Tibial artery (tissue), 4 donors: ENCODE measurements at regions not wholly inside any gene's neighbourhood (a gene's known extent, or its start where the extent isn't known, plus 50 kb on each side); places are given as distances from the start of the nearest gene placed in this dataset.

ENCODE experiments used
- DNase-seq, 2 donors: peaks; one replicate each; pipeline ENCODE4 v3.0.0-alpha.2; 2019
- H3K27ac ChIP-seq, 2 donors: fragments of 200-600 bp; sonication (generic) in 1 of 2; 1 replicate in 1 of 2; 2 replicates in 1 of 2; pipeline ENCODE4 v1.5.1; 2018 to 2019; ENCODE audit warnings: mild to moderate bottlenecking in 1 of 2
- H3K27me3 ChIP-seq, 2 donors: fragments of 200-600 bp; sonication (generic) in 1 of 2; one replicate each; pipeline versions ENCODE4 v1.5.1 to v1.6.0; 2016 to 2019
- H3K36me3 ChIP-seq, 3 donors: fragments of 200-600 bp; sonication (generic) in 2 of 3; one replicate each; pipeline ENCODE4 v1.5.1; 2016 to 2019; ENCODE audit warnings: mild to moderate bottlenecking in 2 of 3
- H3K4me1 ChIP-seq, 4 donors: fragments of 200-600 bp; sonication (generic) in 2 of 4; 1 replicate in 3 of 4; 2 replicates in 1 of 4; pipeline ENCODE4 v1.5.1; 2016 to 2019
- H3K4me3 ChIP-seq, 2 donors: fragments of 200-600 bp; sonication (generic) in 1 of 2; 1 replicate in 1 of 2; 2 replicates in 1 of 2; pipeline ENCODE4 v1.5.1; 2018 to 2019; ENCODE audit warnings: mild to moderate bottlenecking in 2 of 2
- H3K9me3 ChIP-seq, 3 donors: fragments of 200-600 bp; sonication (generic) in 1 of 3; one replicate each; pipeline ENCODE4 v1.5.1; 2016 to 2019
- CTCF ChIP-seq, 2 experiments: fragments of 200-600 bp in 1 of 2; fragments of 450-650 bp in 1 of 2; IDR thresholded peaks; one replicate each; pipeline ENCODE4 v1.5.1; 2017 to 2019; ENCODE audit warnings: antibody characterized with exemption in 2 of 2, mild to moderate bottlenecking in 1 of 2, moderate library complexity in 1 of 2
- intact Hi-C: fragments of 100-400 bp; cut with DNase I; formaldehyde crosslinking; loops from one replicate; pipeline ENCODE4 v1.15.0; 2023; ENCODE audit warnings: low total_unique reads

- H3K4me3 ChIP-seq: no peak overlapping the region
- intact Hi-C loops: no loop called here
- H3K9me3 ChIP-seq: no peaks in the 10 kb centered on the region
- no peaks in the 10 kb centered on the region for H3K36me3 ChIP-seq
- no peaks in the 10 kb centered on the region for H3K27me3 ChIP-seq
- no peak for TF ChIP-seq CTCF (IDR thresholded peaks at IDR 0.05)
- H3K27ac ChIP-seq: no peak overlapping the region
- no peak for DNase-seq
- H3K4me1 ChIP-seq: no peaks in the 10 kb centered on the region
These were observed 645.8 kb upstream of the USP24 start for GRCh38 chr1:55860798-55861519.

GRCh38 chr1:55860326-55860725 is 645.2 kb upstream of the USP24 start:
- intact Hi-C loops: no loop called here
- no peak for TF ChIP-seq CTCF (IDR thresholded peaks at IDR 0.05)
- DNase-seq: no peak
- no peaks in the 10 kb centered on the region for H3K9me3 ChIP-seq
- no peaks in the 10 kb centered on the region for H3K36me3 ChIP-seq
- no peak overlapping the region for H3K4me3 ChIP-seq
- no peak overlapping the region for H3K27ac ChIP-seq
- no peaks in the 10 kb centered on the region for H3K27me3 ChIP-seq
- H3K4me1 ChIP-seq: no peaks in the 10 kb centered on the region

- no peak for DNase-seq
- H3K9me3 ChIP-seq: no peaks in the 10 kb centered on the region
- H3K4me3 ChIP-seq: no peak overlapping the region
- H3K4me1 ChIP-seq: no peaks in the 10 kb centered on the region
- H3K27ac ChIP-seq: no peak overlapping the region
- no peaks in the 10 kb centered on the region for H3K27me3 ChIP-seq
- no peaks in the 10 kb centered on the region for H3K36me3 ChIP-seq
- TF ChIP-seq CTCF (IDR thresholded peaks at IDR 0.05): no peak
- intact Hi-C loops: no loop called here
These were observed 639.7 kb upstream of the USP24 start for GRCh38 chr1:55854911-55855310.

GRCh38 chr1:55848906-55849305 is 633.7 kb upstream of the USP24 start:
- H3K4me3 ChIP-seq: no peak overlapping the region
- H3K27ac ChIP-seq: no peak overlapping the region
- TF ChIP-seq CTCF (IDR thresholded peaks at IDR 0.05): peak in 1 of 2 experiments; percentile 23
- H3K27me3 ChIP-seq: no peaks in the 10 kb centered on the region
- H3K9me3 ChIP-seq: no peaks in the 10 kb centered on the region
- H3K36me3 ChIP-seq: no peaks in the 10 kb centered on the region
- no peaks in the 10 kb centered on the region for H3K4me1 ChIP-seq
- no peak for DNase-seq
- intact Hi-C loops: no loop called here

- DNase-seq: no peak
- no peak overlapping the region for H3K4me3 ChIP-seq
- intact Hi-C loops: no loop called here
- TF ChIP-seq CTCF (IDR thresholded peaks at IDR 0.05): no peak
- H3K36me3 ChIP-seq: no peaks in the 10 kb centered on the region
- H3K27ac ChIP-seq: no peak overlapping the region
- H3K27me3 ChIP-seq: no peaks in the 10 kb centered on the region
- no peaks in the 10 kb centered on the region for H3K9me3 ChIP-seq
- H3K4me1 ChIP-seq: no peaks in the 10 kb centered on the region
These were observed 630.9 kb upstream of the USP24 start for GRCh38 chr1:55846051-55846450.

- DNase-seq: no peak
- no peak overlapping the region for H3K4me3 ChIP-seq
- H3K36me3 ChIP-seq: no peaks in the 10 kb centered on the region
- no peak for TF ChIP-seq CTCF (IDR thresholded peaks at IDR 0.05)
- intact Hi-C loops: no loop called here
- H3K4me1 ChIP-seq: no peaks in the 10 kb centered on the region
- H3K27me3 ChIP-seq: no peaks in the 10 kb centered on the region
- H3K27ac ChIP-seq: no peak overlapping the region
- H3K9me3 ChIP-seq: no peaks in the 10 kb centered on the region
These were observed 629.2 kb upstream of the USP24 start for GRCh38 chr1:55844322-55844721.
